ENCODE measurements at regions not wholly inside any gene's neighbourhood (a gene's known extent, or its start where the extent isn't known, plus 50 kb on each side); places are given as distances from the start of the nearest gene placed in this dataset.

GRCh38 chr4:43360296-43360695 is 467.8 kb downstream of the GRXCR1 start (continued):
- TF ChIP-seq PAXIP1 (CRISPR knock-in tag; conservative IDR thresholded peaks at IDR 0.05) (peak; percentile 88), DPF2 (CRISPR knock-in tag; IDR thresholded peaks at IDR 0.05; ENCODE audit: borderline replicate concordance, low read depth) (peak; percentile 81), SOX13 (IDR thresholded peaks at IDR 0.05) (no peak), SOX13 (CRISPR knock-in tag; conservative IDR thresholded peaks at IDR 0.05 in 1 of 2, IDR thresholded peaks at IDR 0.05 in 1 of 2) (peak in 1 of 2 experiments; percentile 92; a peak in 2 of 4 replicates), NCOA2 (CRISPR knock-in tag; IDR thresholded peaks at IDR 0.05) (peak; percentile 87), ATF2 (CRISPR knock-in tag; IDR thresholded peaks at IDR 0.05) (0 out of 2 replicates have a peak, but pooled peaks have one; percentile 29), SOX6 (IDR thresholded peaks at IDR 0.05) (no peak), SOX6 (CRISPR knock-in tag; IDR thresholded peaks at IDR 0.05) (peak; percentile 73), ZMYM4 (CRISPR knock-in tag; IDR thresholded peaks at IDR 0.05) (peak; percentile 20; the same call in 1 of the 2 replicates), ZNF12 (CRISPR knock-in tag; IDR thresholded peaks at IDR 0.05) (no peak), CREB1 (IDR thresholded peaks at IDR 0.05) (no peak), CREB1 (CRISPR knock-in tag; IDR thresholded peaks at IDR 0.05) (peak; percentile 32; the same call in 1 of the 2 replicates), FOSL1 (CRISPR knock-in tag; IDR thresholded peaks at IDR 0.05; ENCODE audit: borderline replicate concordance) (peak; percentile 66; the same call in 1 of the 2 replicates), NPAS2 (CRISPR knock-in tag; IDR thresholded peaks at IDR 0.05; ENCODE audit: borderline replicate concordance) (no peak), GATAD1 (CRISPR knock-in tag; IDR thresholded peaks at IDR 0.05) (0 out of 2 replicates have a peak, but pooled peaks have one; percentile 38), TCF12 (IDR thresholded peaks at IDR 0.05) (no peak), TCF12 (CRISPR knock-in tag; IDR thresholded peaks at IDR 0.05) (no peak), SP140L (CRISPR knock-in tag; IDR thresholded peaks at IDR 0.05; ENCODE audit: borderline replicate concordance) (no peak), HNF4A (CRISPR knock-in tag; IDR thresholded peaks at IDR 0.05) (peak; percentile 52), BCL6 (CRISPR knock-in tag; IDR thresholded peaks at IDR 0.05) (peak; percentile 85), FOXA3 (CRISPR knock-in tag; IDR thresholded peaks at IDR 0.05) (peak; percentile 94), RELA (CRISPR knock-in tag; IDR thresholded peaks at IDR 0.05) (no peak), MLX (CRISPR knock-in tag; IDR thresholded peaks at IDR 0.05) (peak; percentile 50; the same call in 1 of the 2 replicates), MED1 (CRISPR knock-in tag; IDR thresholded peaks at IDR 0.05) (peak; percentile 84), ELF3 (CRISPR knock-in tag; IDR thresholded peaks at IDR 0.05) (peak; percentile 83), NR2C2 (CRISPR knock-in tag; IDR thresholded peaks at IDR 0.05; ENCODE audit: borderline replicate concordance) (0 out of 2 replicates have a peak, but pooled peaks have one; percentile 28), SRSF1 (optimal IDR thresholded peaks at IDR 0.05; ENCODE audit: low read depth, low read length) (no peak), YY1 (IDR thresholded peaks at IDR 0.05; ENCODE audit: insufficient read depth, insufficient replicate concordance, low read depth, low read length) (no peak), ONECUT2 (CRISPR knock-in tag; IDR thresholded peaks at IDR 0.05) (peak; percentile 85)

All from HepG2 (cell line).